ENCODE measurements at regions not wholly inside any gene's neighbourhood (a gene's known extent, or its start where the extent isn't known, plus 50 kb on each side); places are given as distances from the start of the nearest gene placed in this dataset.
"Not testable (repeated sequence)": the region's sequence is repeated elsewhere in the genome, so short reads cannot be mapped to it uniquely, and the experiment has no call there.

- no peaks in the 10 kb centered on the region for H3K4me1 ChIP-seq
- TF ChIP-seq CTCF (IDR thresholded peaks at IDR 0.05) = no peak
- no peak for TF ChIP-seq EZH2 (IDR thresholded peaks at IDR 0.05)
- no peak for TF ChIP-seq EZH2phosphoT487 (IDR thresholded peaks at IDR 0.05)
- no peaks in the 10 kb centered on the region for H4K20me1 ChIP-seq (ENCODE audit: low read depth)
- Mint-ChIP-seq H3K27ac (no peak overlapping the region), H3K27me3 (ENCODE audit: insufficient read depth, low read depth) (no peaks in the 10 kb centered on the region), H3K4me3 (no peak overlapping the region), H3K36me3 (no peaks in the 10 kb centered on the region), H3K9me3 (peaks cover 18% of the 10 kb centered on the region), H3K4me1 (no peaks in the 10 kb centered on the region)
- no peaks in the 10 kb centered on the region for H3K79me2 ChIP-seq (ENCODE audit: low read depth)
- H3F3A ChIP-seq (ENCODE audit: low read depth) = no peaks in the 10 kb centered on the region
- H3K9me3 ChIP-seq (ENCODE audit: low read depth) = no peaks in the 10 kb centered on the region
- H3K4me3 ChIP-seq = no peak overlapping the region
- no peak for DNase-seq (ENCODE audit: low spot score)
- H3K4me2 ChIP-seq = no peak overlapping the region
- H2AFZ ChIP-seq (replicated peaks) = no peak overlapping the region
- H3K9ac ChIP-seq = no peak overlapping the region
- H3K36me3 ChIP-seq = no peaks in the 10 kb centered on the region
- H3K27me3 ChIP-seq = no peaks in the 10 kb centered on the region
- no peak overlapping the region for H3K27ac ChIP-seq
Observed at GRCh38 chr2:122808286-122808969, 1053.0 kb downstream of the TSN start.

- H3K4me3 Mint-ChIP-seq; H3K79me2 ChIP-seq (ENCODE audit: low read depth); H3K27ac Mint-ChIP-seq; H3K27ac ChIP-seq; DNase-seq (ENCODE audit: low spot score); H3K36me3 ChIP-seq; H4K20me1 ChIP-seq (ENCODE audit: low read depth); H3K27me3 ChIP-seq; H3F3A ChIP-seq (ENCODE audit: low read depth); H3K4me1 Mint-ChIP-seq; H3K36me3 Mint-ChIP-seq; H3K4me3 ChIP-seq; H3K4me2 ChIP-seq; H3K27me3 Mint-ChIP-seq (ENCODE audit: insufficient read depth, low read depth); H3K9me3 ChIP-seq (ENCODE audit: low read depth); H2AFZ ChIP-seq (replicated peaks); H3K9ac ChIP-seq; H3K4me1 ChIP-seq: not testable (repeated sequence)
- H3K9me3 Mint-ChIP-seq = peaks cover 18% of the 10 kb centered on the region
Observed at GRCh38 chr2:122812214-122812613, 1056.8 kb downstream of the TSN start.

- H4K20me1 ChIP-seq (ENCODE audit: low read depth) = no peaks in the 10 kb centered on the region
- no peaks in the 10 kb centered on the region for H3K36me3 ChIP-seq
- peaks cover 10% of the 10 kb centered on the region for H3K9me3 Mint-ChIP-seq
- no peak overlapping the region for H2AFZ ChIP-seq (replicated peaks)
- H3K79me2 ChIP-seq (ENCODE audit: low read depth) = no peaks in the 10 kb centered on the region
- H3K9me3 ChIP-seq (ENCODE audit: low read depth) = no peaks in the 10 kb centered on the region
- no peak overlapping the region for H3K4me3 ChIP-seq
- TF ChIP-seq EZH2phosphoT487 (IDR thresholded peaks at IDR 0.05) (no peak), EZH2 (IDR thresholded peaks at IDR 0.05) (no peak), CTCF (IDR thresholded peaks at IDR 0.05) (no peak)
- no peak overlapping the region for H3K4me2 ChIP-seq
- H3F3A ChIP-seq (ENCODE audit: low read depth) = no peaks in the 10 kb centered on the region
- H3K27ac Mint-ChIP-seq = no peak overlapping the region
- no peak overlapping the region for H3K9ac ChIP-seq
- H3K4me1 Mint-ChIP-seq = peaks cover 7% of the 10 kb centered on the region
- no peak for DNase-seq (ENCODE audit: low spot score)
- no peaks in the 10 kb centered on the region for H3K4me1 ChIP-seq
- peaks cover 2% of the 10 kb centered on the region for H3K27me3 Mint-ChIP-seq (ENCODE audit: insufficient read depth, low read depth)
- H3K36me3 Mint-ChIP-seq = no peaks in the 10 kb centered on the region
- H3K27ac ChIP-seq = no peak overlapping the region
- H3K27me3 ChIP-seq = no peaks in the 10 kb centered on the region
- H3K4me3 Mint-ChIP-seq = no peak overlapping the region
Observed at GRCh38 chr2:122815120-122815519, 1059.7 kb downstream of the TSN start.

GRCh38 chr2:122816803-122817202, 1061.4 kb downstream of the TSN start:
- H3K4me1 ChIP-seq = no peaks in the 10 kb centered on the region
- no peaks in the 10 kb centered on the region for H3K79me2 ChIP-seq (ENCODE audit: low read depth)
- H2AFZ ChIP-seq (replicated peaks) = no peak overlapping the region
- H3K4me2 ChIP-seq = no peak overlapping the region
- no peaks in the 10 kb centered on the region for H3K36me3 Mint-ChIP-seq
- no peak overlapping the region for H3K4me3 Mint-ChIP-seq
- no peaks in the 10 kb centered on the region for H3K36me3 ChIP-seq
- no peak for DNase-seq (ENCODE audit: low spot score)
- no peaks in the 10 kb centered on the region for H3K27me3 ChIP-seq
- H3K9me3 ChIP-seq (ENCODE audit: low read depth) = no peaks in the 10 kb centered on the region
- peaks cover 2% of the 10 kb centered on the region for H3K27me3 Mint-ChIP-seq (ENCODE audit: insufficient read depth, low read depth)
- no peaks in the 10 kb centered on the region for H3F3A ChIP-seq (ENCODE audit: low read depth)
- H3K4me3 ChIP-seq = no peak overlapping the region
- no peak overlapping the region for H3K27ac ChIP-seq
- H3K9me3 Mint-ChIP-seq = peaks cover 5% of the 10 kb centered on the region
- peaks cover 8% of the 10 kb centered on the region for H3K4me1 Mint-ChIP-seq
- no peak overlapping the region for H3K9ac ChIP-seq
- no peak overlapping the region for H3K27ac Mint-ChIP-seq
- H4K20me1 ChIP-seq (ENCODE audit: low read depth) = no peaks in the 10 kb centered on the region
- no peak for TF ChIP-seq CTCF (IDR thresholded peaks at IDR 0.05)
- no peak for TF ChIP-seq EZH2 (IDR thresholded peaks at IDR 0.05)
- TF ChIP-seq EZH2phosphoT487 (IDR thresholded peaks at IDR 0.05) = no peak

All from neural progenitor cell (in vitro differentiated cells).